ENCODE measurements at regions not wholly inside any gene's neighbourhood (a gene's known extent, or its start where the extent isn't known, plus 50 kb on each side); places are given as distances from the start of the nearest gene placed in this dataset.
"Not testable (repeated sequence)": the region's sequence is repeated elsewhere in the genome, so short reads cannot be mapped to it uniquely, and the experiment has no call there.

- no peaks in the 10 kb centered on the region for H3K4me1 ChIP-seq (ENCODE audit: low read depth)
- no peak overlapping the region for H3K4me3 ChIP-seq
- intact Hi-C loops (cut with DNase I, micrococcal nuclease) = no loop called here
- H3K9me3 ChIP-seq = no peaks in the 10 kb centered on the region
- H3K36me3 ChIP-seq (ENCODE audit: low read depth) = no peaks in the 10 kb centered on the region
- ATAC-seq = no peak
- TF ChIP-seq CTCF (IDR thresholded peaks at IDR 0.05) = no peak
- DNase-seq = no peak
Measured at GRCh38 chr3:64438066-64438465, 212.8 kb upstream of the PRICKLE2 start.

GRCh38 chr3:64437131-64437530, 211.9 kb upstream of the PRICKLE2 start:
- H3K36me3 ChIP-seq (ENCODE audit: low read depth) = no peaks in the 10 kb centered on the region
- ATAC-seq = no peak
- intact Hi-C loops (cut with DNase I, micrococcal nuclease) = no loop called here
- TF ChIP-seq CTCF (IDR thresholded peaks at IDR 0.05) = no peak
- no peaks in the 10 kb centered on the region for H3K9me3 ChIP-seq
- H3K4me1 ChIP-seq (ENCODE audit: low read depth) = no peaks in the 10 kb centered on the region
- H3K4me3 ChIP-seq = no peak overlapping the region
- no peak for DNase-seq

- H3K9me3 ChIP-seq; intact Hi-C loops (cut with DNase I, micrococcal nuclease); H3K4me1 ChIP-seq (ENCODE audit: low read depth); ATAC-seq; H3K4me3 ChIP-seq; H3K36me3 ChIP-seq (ENCODE audit: low read depth); DNase-seq: not testable (repeated sequence)
Measured at GRCh38 chr3:64435023-64435422, 209.8 kb upstream of the PRICKLE2 start.

- H3K4me1 ChIP-seq (ENCODE audit: low read depth) = no peaks in the 10 kb centered on the region
- intact Hi-C loops (cut with DNase I, micrococcal nuclease) = no loop called here
- no peaks in the 10 kb centered on the region for H3K9me3 ChIP-seq
- no peak for DNase-seq
- H3K4me3 ChIP-seq = no peak overlapping the region
- no peak for TF ChIP-seq CTCF (IDR thresholded peaks at IDR 0.05)
- no peaks in the 10 kb centered on the region for H3K36me3 ChIP-seq (ENCODE audit: low read depth)
- no peak for ATAC-seq
Measured at GRCh38 chr3:64432870-64433269, 207.6 kb upstream of the PRICKLE2 start.

GRCh38 chr3:64431526-64432091, 206.3 kb upstream of the PRICKLE2 start:
- no peaks in the 10 kb centered on the region for H3K4me1 ChIP-seq (ENCODE audit: low read depth)
- intact Hi-C loops (cut with DNase I, micrococcal nuclease) = no loop called here
- no peaks in the 10 kb centered on the region for H3K9me3 ChIP-seq
- DNase-seq (no peak), ATAC-seq (no peak)
- H3K4me3 ChIP-seq = no peak overlapping the region
- H3K36me3 ChIP-seq (ENCODE audit: low read depth) = no peaks in the 10 kb centered on the region
- TF ChIP-seq CTCF (IDR thresholded peaks at IDR 0.05) = no peak

GRCh38 chr3:64427671-64428070, 202.4 kb upstream of the PRICKLE2 start:
- H3K4me1 ChIP-seq (ENCODE audit: low read depth) = no peaks in the 10 kb centered on the region
- H3K4me3 ChIP-seq = no peak overlapping the region
- H3K9me3 ChIP-seq = no peaks in the 10 kb centered on the region
- no peak for DNase-seq
- ATAC-seq = no peak
- intact Hi-C loops (cut with DNase I, micrococcal nuclease) = no loop called here
- TF ChIP-seq CTCF (IDR thresholded peaks at IDR 0.05) = no peak
- H3K36me3 ChIP-seq (ENCODE audit: low read depth) = no peaks in the 10 kb centered on the region

All from mucosa of descending colon (tissue), 3 donors.